Panc1 (cell line): ENCODE measurements at regions not wholly inside any gene's neighbourhood (a gene's known extent, or its start where the extent isn't known, plus 50 kb on each side); places are given as distances from the start of the nearest gene placed in this dataset.

Experiments used
- CTCF ChIP-seq: fragments of 450-650 bp; IDR thresholded peaks from 2 replicates; pipeline ENCODE4 v1.5.1; 2017; ENCODE audit warnings: mild to moderate bottlenecking
- POLR2AphosphoS5 ChIP-seq: IDR thresholded peaks from 2 replicates; pipeline ENCODE4 v1.6.1; 2012; ENCODE audit warnings: mild to moderate bottlenecking, low read depth, low read length, moderate library complexity
- SIN3A ChIP-seq: IDR thresholded peaks from 2 replicates; pipeline ENCODE4 v1.6.1; 2012; ENCODE audit warnings: low read depth, mild to moderate bottlenecking, low read length, moderate library complexity, borderline replicate concordance; ENCODE audit not compliant: insufficient read depth

DNA sequence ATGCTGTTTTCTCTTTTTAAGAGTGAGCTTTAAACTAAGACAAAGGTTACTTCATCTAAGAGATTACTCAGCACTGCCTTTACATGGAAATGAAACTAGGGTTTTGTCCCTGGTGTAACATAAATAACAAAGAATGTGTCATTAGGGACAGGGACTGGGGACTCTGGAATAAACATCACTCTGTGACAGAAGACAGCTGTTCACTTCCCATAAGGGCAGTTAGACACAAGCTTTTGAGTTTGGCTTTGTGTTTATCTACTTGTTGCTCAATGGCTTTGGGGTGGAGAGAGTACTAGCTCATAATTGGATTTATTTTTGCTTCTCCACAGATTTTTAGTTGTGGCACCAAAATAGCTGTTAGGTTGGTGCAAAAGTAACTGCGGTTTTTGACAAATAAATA, 154.5 kb downstream of the OR4C45 start:
- TF ChIP-seq CTCF (no peak), SIN3A (no peak), POLR2AphosphoS5 (no peak)
